ENCODE measurements at regions not wholly inside any gene's neighbourhood (a gene's known extent, or its start where the extent isn't known, plus 50 kb on each side); places are given as distances from the start of the nearest gene placed in this dataset.

- intact Hi-C loops (cut with micrococcal nuclease), result loop anchor here (5.0 kb wide), 2 partner anchors 101 to 224 kb away; no protein-coding TSS in a partner anchor
- FAIRE-seq (no peak), DNase-seq (ENCODE audit: low read depth, low spot score) (no peak)
- Histone ChIP-seq H2AFZ (ENCODE audit: low read depth, low read length) (no peak overlapping the region), H4K20me1 (replicated peaks; ENCODE audit: control insufficient read depth, extremely low read depth, insufficient read depth, low read length) (no peaks in the 10 kb centered on the region), H3K4me3 (replicated peaks in 1 of 3; ENCODE audit: insufficient read depth in 1 of 3, low read depth in 1 of 3, low read length in 3 of 3) (no peak overlapping the region), H3K27me3 (ENCODE audit: control insufficient read depth in 2 of 2, insufficient read depth in 2 of 2, low read length in 2 of 2) (no peaks in the 10 kb centered on the region), H3K9me3 (replicated peaks; ENCODE audit: control insufficient read depth, insufficient read depth, low read length) (no peaks in the 10 kb centered on the region), H3K4me1 (ENCODE audit: control insufficient read depth, extremely low read depth, insufficient read depth, low read length) (no peaks in the 10 kb centered on the region), H3K4me2 (ENCODE audit: insufficient read depth, low read length) (no peak overlapping the region), H3K27ac (ENCODE audit: insufficient read depth, low read depth, low read length) (no peak overlapping the region), H3K36me3 (ENCODE audit: control insufficient read depth in 2 of 2, extremely low read depth in 1 of 2, insufficient read depth in 2 of 2, low read length in 2 of 2) (no peaks in the 10 kb centered on the region), H3K79me2 (ENCODE audit: control insufficient read depth, insufficient read depth, low read length) (no peaks in the 10 kb centered on the region), H3K9me1 (replicated peaks; ENCODE audit: control insufficient read depth, extremely low read depth, insufficient read depth, low read length) (no peaks in the 10 kb centered on the region), H3K9ac (replicated peaks; ENCODE audit: extremely low read depth, insufficient read depth, low read length) (no peak overlapping the region)
- ChIA-PET CTCF (interaction anchor here (1.5 to 1.6 kb wide), 3 partner anchors 13 to 446 kb away, joined by 4 to 13 read pairs (median 5); no protein-coding TSS in a partner anchor), POLR2A (no interaction called here)
- no TSS peak for BruUV-seq (replicated peaks)
- dilution Hi-C loops (cut with MboI; ENCODE audit: extremely low pct_ligation_motif_present, low sequenced_read_pairs), result no loop called here
- TF ChIP-seq GATA2 (IDR thresholded peaks at IDR 0.05; ENCODE audit: insufficient read depth, insufficient read length, low read depth, low read length) (no peak), JUN (IDR thresholded peaks at IDR 0.05; ENCODE audit: borderline replicate concordance, insufficient read depth, insufficient read length, low read depth) (no peak)
These were observed 130.1 kb downstream of the SLC41A2 start for GRCh38 chr12:104828015-104828414.

- CTCF ChIA-PET, result interaction anchor here (1.5 to 1.6 kb wide), 4 partner anchors 13 to 446 kb away, joined by 4 to 13 read pairs (median 4); no protein-coding TSS in a partner anchor
- Histone ChIP-seq H3K36me3 (ENCODE audit: control insufficient read depth in 2 of 2, extremely low read depth in 1 of 2, insufficient read depth in 2 of 2, low read length in 2 of 2) (no peaks in the 10 kb centered on the region), H3K27me3 (ENCODE audit: control insufficient read depth in 2 of 2, insufficient read depth in 2 of 2, low read length in 2 of 2) (no peaks in the 10 kb centered on the region), H3K4me2 (ENCODE audit: insufficient read depth, low read length) (no peak overlapping the region), H3K4me1 (ENCODE audit: control insufficient read depth, extremely low read depth, insufficient read depth, low read length) (no peaks in the 10 kb centered on the region), H3K79me2 (ENCODE audit: control insufficient read depth, insufficient read depth, low read length) (no peaks in the 10 kb centered on the region), H3K9me3 (replicated peaks; ENCODE audit: control insufficient read depth, insufficient read depth, low read length) (no peaks in the 10 kb centered on the region), H3K9ac (replicated peaks; ENCODE audit: extremely low read depth, insufficient read depth, low read length) (no peak overlapping the region), H2AFZ (ENCODE audit: low read depth, low read length) (no peak overlapping the region), H3K4me3 (replicated peaks in 1 of 3; ENCODE audit: insufficient read depth in 1 of 3, low read depth in 1 of 3, low read length in 3 of 3) (no peak overlapping the region), H3K27ac (ENCODE audit: insufficient read depth, low read depth, low read length) (no peak overlapping the region), H3K9me1 (replicated peaks; ENCODE audit: control insufficient read depth, extremely low read depth, insufficient read depth, low read length) (no peaks in the 10 kb centered on the region), H4K20me1 (replicated peaks; ENCODE audit: control insufficient read depth, extremely low read depth, insufficient read depth, low read length) (no peaks in the 10 kb centered on the region)
- peak; percentile 32 to 38 for TF ChIP-seq CTCF (IDR thresholded peaks at IDR 0.05; ENCODE audit: extremely low read depth in 1 of 2, insufficient read depth in 1 of 2, low read depth in 1 of 2, low read length in 2 of 2)
- no peak for TF ChIP-seq MYC (IDR thresholded peaks at IDR 0.05; ENCODE audit: low read depth, low read length)
- TF ChIP-seq EZH2 (IDR thresholded peaks at IDR 0.05; ENCODE audit: borderline replicate concordance, low read depth, low read length, severe bottlenecking), result no peak
- no peak for TF ChIP-seq MAX (IDR thresholded peaks at IDR 0.05; ENCODE audit: insufficient read depth, insufficient read length)
- no peak for TF ChIP-seq FOS (IDR thresholded peaks at IDR 0.05; ENCODE audit: borderline replicate concordance, insufficient read depth, low read length)
- TF ChIP-seq JUN (IDR thresholded peaks at IDR 0.05; ENCODE audit: borderline replicate concordance, insufficient read depth, insufficient read length, low read depth), result no peak
- FAIRE-seq (peak; percentile 61), DNase-seq (ENCODE audit: low read depth, low spot score) (no peak)
- intact Hi-C loops (cut with micrococcal nuclease) (loop anchor here (1.0 to 5.0 kb wide), 3 partner anchors 100 to 626 kb away; no protein-coding TSS in a partner anchor), dilution Hi-C loops (cut with MboI; ENCODE audit: extremely low pct_ligation_motif_present, low sequenced_read_pairs) (no loop called here)
- POLR2A ChIA-PET, result no interaction called here
- BruUV-seq (replicated peaks), result no TSS peak
These were observed 130.5 kb downstream of the SLC41A2 start for GRCh38 chr12:104827587-104827986.

All from endothelial cell of umbilical vein (primary cell).